ENCODE measurements at regions not wholly inside any gene's neighbourhood (a gene's known extent, or its start where the extent isn't known, plus 50 kb on each side); places are given as distances from the start of the nearest gene placed in this dataset.
"Not testable (repeated sequence)": the region's sequence is repeated elsewhere in the genome, so short reads cannot be mapped to it uniquely, and the experiment has no call there.

- no peak overlapping the region for H3K4me3 ChIP-seq (ENCODE audit: low read depth, low read length)
- no peak for TF ChIP-seq CTCF (IDR thresholded peaks at IDR 0.05; ENCODE audit: low read depth, low read length)
These were observed 172.7 kb upstream of the USP9X start for GRCh38 chrX:40912576-40912975.

GRCh38 chrX:40920351-40920750 lies 164.9 kb upstream of the USP9X start:
- no peak for TF ChIP-seq CTCF (IDR thresholded peaks at IDR 0.05; ENCODE audit: low read depth, low read length)
- no peak overlapping the region for H3K4me3 ChIP-seq (ENCODE audit: low read depth, low read length)

- TF ChIP-seq CTCF (IDR thresholded peaks at IDR 0.05; ENCODE audit: low read depth, low read length) = peak; percentile 51
- H3K4me3 ChIP-seq (ENCODE audit: low read depth, low read length) = no peak overlapping the region
These were observed 162.9 kb upstream of the USP9X start for GRCh38 chrX:40922307-40922706.

- not testable (repeated sequence) for H3K4me3 ChIP-seq (ENCODE audit: low read depth, low read length)
These were observed 158.4 kb upstream of the USP9X start for GRCh38 chrX:40926739-40927427.

- TF ChIP-seq CTCF (IDR thresholded peaks at IDR 0.05; ENCODE audit: low read depth, low read length) = no peak
- H3K4me3 ChIP-seq (ENCODE audit: low read depth, low read length) = no peak overlapping the region
These were observed 157.2 kb upstream of the USP9X start for GRCh38 chrX:40928076-40928475.

GRCh38 chrX:40931921-40932320 lies 153.3 kb upstream of the USP9X start:
- no peak for TF ChIP-seq CTCF (IDR thresholded peaks at IDR 0.05; ENCODE audit: low read depth, low read length)
- no peak overlapping the region for H3K4me3 ChIP-seq (ENCODE audit: low read depth, low read length)

GRCh38 chrX:40933132-40933705 lies 152.0 kb upstream of the USP9X start:
- H3K4me3 ChIP-seq (ENCODE audit: low read depth, low read length) = peak overlapping the region; percentile 29
- no peak for TF ChIP-seq CTCF (IDR thresholded peaks at IDR 0.05; ENCODE audit: low read depth, low read length)

Data from WI38 (cell line).